KMS-11 (cell line): ENCODE measurements at regions not wholly inside any gene's neighbourhood (a gene's known extent, or its start where the extent isn't known, plus 50 kb on each side); places are given as distances from the start of the nearest gene placed in this dataset.

ENCODE experiments used
- H2AFZ ChIP-seq: fragments of 200-600 bp; sonication (generic); 2 replicates; pipeline ENCODE4 v1.6.1; 2016; ENCODE audit warnings: antibody characterized with exemption, mixed run types, low read depth
- H3K27ac ChIP-seq: fragments of 200-600 bp; sonication (generic); 2 replicates; pipeline ENCODE4 v1.6.1; 2016; ENCODE audit warnings: mild to moderate bottlenecking, mixed run types
- H3K27me3 ChIP-seq: fragments of 200-600 bp; sonication (generic); 2 replicates; pipeline ENCODE4 v1.6.1; 2017; ENCODE audit warnings: mild to moderate bottlenecking, low read depth, mixed run types, moderate library complexity; ENCODE audit not compliant: insufficient read depth
- H3K36me3 ChIP-seq: fragments of 200-600 bp; sonication (generic); 2 replicates; pipeline ENCODE4 v1.6.1; 2017; ENCODE audit warnings: mild to moderate bottlenecking, mixed run types; ENCODE audit not compliant: insufficient read depth
- H3K4me1 ChIP-seq: fragments of 200-600 bp; sonication (generic); 2 replicates; pipeline ENCODE4 v1.6.1; 2016; ENCODE audit warnings: mild to moderate bottlenecking, low read depth, mixed run types; ENCODE audit not compliant: poor library complexity, severe bottlenecking
- H3K4me2 ChIP-seq: fragments of 200-600 bp; sonication (generic); 2 replicates; pipeline ENCODE4 v1.7.0; 2016; ENCODE audit warnings: mild to moderate bottlenecking, mixed run types
- H3K4me3 ChIP-seq: fragments of 200-600 bp; sonication (generic); IDR thresholded peaks from 2 replicates; pipeline ENCODE4 v1.6.1; 2017; ENCODE audit warnings: low read depth, low read length, mixed read lengths; ENCODE audit not compliant: insufficient read depth
- H3K79me2 ChIP-seq: fragments of 200-600 bp; sonication (generic); 2 replicates; pipeline ENCODE4 v1.6.1; 2016; ENCODE audit warnings: low read depth, mixed run types; ENCODE audit not compliant: insufficient read depth
- H3K9ac ChIP-seq: fragments of 200-600 bp; sonication (generic); 2 replicates; pipeline ENCODE4 v1.6.1; 2016; ENCODE audit warnings: mild to moderate bottlenecking, mixed run types
- H4K20me1 ChIP-seq: fragments of 200-600 bp; sonication (generic); 2 replicates; pipeline ENCODE4 v1.6.1; 2016; ENCODE audit warnings: mild to moderate bottlenecking, mixed run types; ENCODE audit not compliant: insufficient read depth
- CTCF ChIP-seq: fragments of 200-600 bp; sonication (generic); conservative IDR thresholded peaks from 2 replicates; pipeline ENCODE4 v1.6.1; 2017; ENCODE audit warnings: low read depth, mild to moderate bottlenecking, antibody characterized with exemption, low read length, moderate library complexity, mixed read lengths

GRCh38 chr16:48089053-48089792, 66.6 kb downstream of the ABCC12 start:
- Histone ChIP-seq H3K27ac (no peak overlapping the region), H2AFZ (no peak overlapping the region), H3K36me3 (no peaks in the 10 kb centered on the region), H3K9ac (no peak overlapping the region), H3K27me3 (no peaks in the 10 kb centered on the region), H3K4me2 (no peak overlapping the region), H3K4me1 (no peaks in the 10 kb centered on the region), H4K20me1 (no peaks in the 10 kb centered on the region), H3K79me2 (no peaks in the 10 kb centered on the region), H3K4me3 (no peak overlapping the region)
- TF ChIP-seq CTCF, result no peak

GRCh38 chr16:48087639-48088038, 68.2 kb downstream of the ABCC12 start:
- H3K4me1 ChIP-seq, result no peaks in the 10 kb centered on the region
- H3K79me2 ChIP-seq, result no peaks in the 10 kb centered on the region
- no peak overlapping the region for H3K9ac ChIP-seq
- H3K27ac ChIP-seq, result no peak overlapping the region
- H4K20me1 ChIP-seq, result no peaks in the 10 kb centered on the region
- TF ChIP-seq CTCF, result no peak
- no peak overlapping the region for H3K4me3 ChIP-seq
- no peak overlapping the region for H2AFZ ChIP-seq
- H3K27me3 ChIP-seq, result no peaks in the 10 kb centered on the region
- H3K4me2 ChIP-seq, result no peak overlapping the region
- H3K36me3 ChIP-seq, result no peaks in the 10 kb centered on the region

GRCh38 chr16:48086422-48086821, 69.4 kb downstream of the ABCC12 start:
- no peaks in the 10 kb centered on the region for H3K36me3 ChIP-seq

DNA sequence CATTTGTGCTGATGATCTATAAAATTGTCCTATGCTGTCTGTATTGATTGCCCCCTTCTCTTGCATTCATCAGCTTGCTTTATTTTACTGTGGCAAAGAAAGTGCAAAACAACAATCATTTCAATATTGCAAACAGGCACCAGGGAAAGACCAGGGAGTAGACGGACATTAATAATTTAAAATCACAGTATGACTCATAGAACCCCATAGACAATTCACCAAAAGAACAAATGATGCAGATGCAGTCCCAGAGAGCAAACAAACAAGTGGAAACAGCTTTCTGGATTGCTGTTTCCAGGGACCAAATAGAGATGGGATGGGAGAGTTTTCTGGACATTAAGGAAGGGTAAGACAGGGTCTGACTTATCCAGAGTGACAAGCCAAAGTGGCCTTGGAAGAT, 70.1 kb downstream of the ABCC12 start:
- H3K4me3 ChIP-seq, result no peak overlapping the region
- H3K36me3 ChIP-seq, result no peaks in the 10 kb centered on the region
- H3K27ac ChIP-seq, result no peak overlapping the region
- H3K9ac ChIP-seq, result no peak overlapping the region
- no peak overlapping the region for H2AFZ ChIP-seq
- no peaks in the 10 kb centered on the region for H3K27me3 ChIP-seq
- H4K20me1 ChIP-seq, result no peaks in the 10 kb centered on the region
- H3K4me2 ChIP-seq, result no peak overlapping the region
- no peaks in the 10 kb centered on the region for H3K79me2 ChIP-seq
- no peaks in the 10 kb centered on the region for H3K4me1 ChIP-seq
- TF ChIP-seq CTCF, result no peak

More at GRCh38 chr16:48086422-48086821, 69.4 kb downstream of the ABCC12 start:
- H2AFZ ChIP-seq, result no peak overlapping the region
- H3K4me3 ChIP-seq, result no peak overlapping the region
- H3K9ac ChIP-seq, result no peak overlapping the region
- no peaks in the 10 kb centered on the region for H4K20me1 ChIP-seq
- H3K4me1 ChIP-seq, result no peaks in the 10 kb centered on the region
- H3K27me3 ChIP-seq, result no peaks in the 10 kb centered on the region
- H3K79me2 ChIP-seq, result no peaks in the 10 kb centered on the region
- H3K4me2 ChIP-seq, result no peak overlapping the region
- no peak for TF ChIP-seq CTCF
- no peak overlapping the region for H3K27ac ChIP-seq
